ENCODE measurements at regions not wholly inside any gene's neighbourhood (a gene's known extent, or its start where the extent isn't known, plus 50 kb on each side); places are given as distances from the start of the nearest gene placed in this dataset.

DNA sequence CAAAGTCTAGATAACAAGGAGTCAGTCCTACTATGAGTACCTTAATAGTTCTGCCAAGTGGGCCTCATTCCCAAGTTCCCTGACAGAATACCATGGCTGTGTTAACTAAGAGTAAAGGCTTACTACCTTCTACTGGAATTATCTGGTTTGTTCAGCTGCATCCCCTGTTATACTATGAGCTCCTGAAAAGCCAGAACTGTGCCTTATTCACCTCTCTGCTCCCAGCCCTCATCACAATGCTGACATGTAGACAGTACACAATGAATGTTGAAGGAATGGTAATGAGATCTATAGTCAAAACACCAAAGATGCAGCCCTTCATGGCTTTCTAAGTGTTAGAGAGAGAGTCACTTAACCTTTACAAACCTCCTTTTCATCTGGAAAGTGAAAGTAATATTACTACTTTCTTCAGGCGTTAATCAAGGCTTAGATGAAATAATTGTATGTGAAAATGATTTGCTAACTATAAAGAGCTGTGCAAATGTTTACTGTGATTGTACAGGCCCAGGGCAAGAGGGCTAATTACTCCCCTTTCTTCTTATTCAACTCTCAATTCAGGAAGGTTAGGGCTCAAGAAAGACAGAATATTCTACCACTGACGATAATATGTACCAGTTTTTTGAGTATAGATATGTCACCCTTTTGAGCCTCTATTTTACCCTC is 70.3 kb upstream of the MROH9 start:
- no peak for DNase-seq

GRCh38 chr1:170866646-170867045 is 68.7 kb upstream of the MROH9 start:
- no peak for DNase-seq

GRCh38 chr1:170871868-170872267 is 63.5 kb upstream of the MROH9 start:
- DNase-seq: no peak

- DNase-seq: no peak
Observed at GRCh38 chr1:170872663-170873062, 62.7 kb upstream of the MROH9 start.

- no peak for DNase-seq
Observed at GRCh38 chr1:170874671-170875070, 60.7 kb upstream of the MROH9 start.

- DNase-seq: peak in 1 of 2 experiments; percentile 13
Observed at GRCh38 chr1:170881268-170882265, 53.8 kb upstream of the MROH9 start.

Data from NCI-H187 (cell line).